ENCODE measurements at regions not wholly inside any gene's neighbourhood (a gene's known extent, or its start where the extent isn't known, plus 50 kb on each side); places are given as distances from the start of the nearest gene placed in this dataset.

- no peak for TF ChIP-seq CTCF (IDR thresholded peaks at IDR 0.05)
- TF ChIP-seq ZFX (IDR thresholded peaks at IDR 0.05; ENCODE audit: borderline replicate concordance): no peak
Measured at GRCh38 chr12:124501112-124501561, 66.3 kb downstream of the NCOR2 start.
